ENCODE measurements at regions not wholly inside any gene's neighbourhood (a gene's known extent, or its start where the extent isn't known, plus 50 kb on each side); places are given as distances from the start of the nearest gene placed in this dataset.

- H4K20me1 ChIP-seq (ENCODE audit: insufficient read depth, low read length, poor library complexity, severe bottlenecking) = no peaks in the 10 kb centered on the region
- TF ChIP-seq CTCF (conservative IDR thresholded peaks at IDR 0.05; ENCODE audit: low read length) = no peak
- TF ChIP-seq EZH2phosphoT487 (IDR thresholded peaks at IDR 0.05; ENCODE audit: borderline replicate concordance) = no peak
- no peaks in the 10 kb centered on the region for H3K79me2 ChIP-seq (ENCODE audit: insufficient read depth, low read length)
Observed at GRCh38 chr17:51505450-51505849, 245.1 kb downstream of the UTP18 start.

GRCh38 chr17:51507444-51507843 is 247.1 kb downstream of the UTP18 start:
- H4K20me1 ChIP-seq (ENCODE audit: insufficient read depth, low read length, poor library complexity, severe bottlenecking) = no peaks in the 10 kb centered on the region
- no peaks in the 10 kb centered on the region for H3F3A ChIP-seq (ENCODE audit: low read depth)
- H3K4me1 ChIP-seq (ENCODE audit: insufficient read depth, low read length, poor library complexity, severe bottlenecking) = no peaks in the 10 kb centered on the region
- no peaks in the 10 kb centered on the region for H3K27me3 ChIP-seq (ENCODE audit: insufficient read depth, low read length, poor library complexity, severe bottlenecking)
- no peak overlapping the region for H3K9ac ChIP-seq (ENCODE audit: low read depth, low read length, poor library complexity, severe bottlenecking)
- H3K4me2 ChIP-seq (ENCODE audit: low read depth, low read length, poor library complexity, severe bottlenecking) = no peak overlapping the region
- no peaks in the 10 kb centered on the region for H3K36me3 ChIP-seq (ENCODE audit: insufficient read depth, low read length)
- H3K79me2 ChIP-seq (ENCODE audit: insufficient read depth, low read length) = no peaks in the 10 kb centered on the region
- no peak overlapping the region for H2AFZ ChIP-seq (ENCODE audit: low read length)
- TF ChIP-seq CTCF (conservative IDR thresholded peaks at IDR 0.05; ENCODE audit: low read length) (no peak), EZH2phosphoT487 (IDR thresholded peaks at IDR 0.05; ENCODE audit: borderline replicate concordance) (no peak)
- no peaks in the 10 kb centered on the region for H3K9me2 ChIP-seq (replicated peaks; ENCODE audit: low read depth, low read length)
- H3K9me3 ChIP-seq (ENCODE audit: insufficient read depth, low read depth, low read length) = no peaks in the 10 kb centered on the region
- no peak overlapping the region for H3K4me3 ChIP-seq (ENCODE audit: low read length, poor library complexity, severe bottlenecking)

More at GRCh38 chr17:51505450-51505849, 245.1 kb downstream of the UTP18 start:
- H2AFZ ChIP-seq (ENCODE audit: low read length) = no peak overlapping the region
- no peaks in the 10 kb centered on the region for H3K36me3 ChIP-seq (ENCODE audit: insufficient read depth, low read length)
- no peaks in the 10 kb centered on the region for H3K9me2 ChIP-seq (replicated peaks; ENCODE audit: low read depth, low read length)
- H3K4me2 ChIP-seq (ENCODE audit: low read depth, low read length, poor library complexity, severe bottlenecking) = no peak overlapping the region
- H3K27me3 ChIP-seq (ENCODE audit: insufficient read depth, low read length, poor library complexity, severe bottlenecking) = no peaks in the 10 kb centered on the region
- H3K4me1 ChIP-seq (ENCODE audit: insufficient read depth, low read length, poor library complexity, severe bottlenecking) = no peaks in the 10 kb centered on the region
- H3K9ac ChIP-seq (ENCODE audit: low read depth, low read length, poor library complexity, severe bottlenecking) = no peak overlapping the region
- no peaks in the 10 kb centered on the region for H3K9me3 ChIP-seq (ENCODE audit: insufficient read depth, low read depth, low read length)
- H3K4me3 ChIP-seq (ENCODE audit: low read length, poor library complexity, severe bottlenecking) = no peak overlapping the region
- no peaks in the 10 kb centered on the region for H3F3A ChIP-seq (ENCODE audit: low read depth)

DNA sequence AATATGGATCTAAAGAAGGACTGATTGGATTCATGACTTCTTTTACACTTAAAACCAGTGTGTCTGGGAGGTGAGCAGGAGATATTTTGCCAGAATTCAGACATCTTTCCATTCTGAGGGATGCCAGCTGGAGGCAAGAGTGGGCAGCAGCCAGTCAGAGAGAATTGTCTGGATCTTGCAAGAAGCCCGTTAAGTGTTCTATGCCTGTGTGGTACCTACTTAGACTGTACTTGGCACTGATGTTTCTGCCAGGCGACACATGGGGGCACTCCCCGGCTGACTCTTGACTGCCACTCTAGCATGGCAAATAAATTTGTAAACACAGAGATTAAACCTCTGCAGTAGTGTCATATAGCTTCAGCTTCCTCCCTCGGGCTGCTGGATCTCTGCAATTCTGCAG is 247.7 kb downstream of the UTP18 start:
- H3K4me1 ChIP-seq (ENCODE audit: insufficient read depth, low read length, poor library complexity, severe bottlenecking) = no peaks in the 10 kb centered on the region
- no peak overlapping the region for H2AFZ ChIP-seq (ENCODE audit: low read length)
- no peaks in the 10 kb centered on the region for H3K9me3 ChIP-seq (ENCODE audit: insufficient read depth, low read depth, low read length)
- H3K79me2 ChIP-seq (ENCODE audit: insufficient read depth, low read length) = no peaks in the 10 kb centered on the region
- no peak overlapping the region for H3K9ac ChIP-seq (ENCODE audit: low read depth, low read length, poor library complexity, severe bottlenecking)
- H3F3A ChIP-seq (ENCODE audit: low read depth) = no peaks in the 10 kb centered on the region
- no peaks in the 10 kb centered on the region for H3K9me2 ChIP-seq (replicated peaks; ENCODE audit: low read depth, low read length)
- TF ChIP-seq EZH2phosphoT487 (IDR thresholded peaks at IDR 0.05; ENCODE audit: borderline replicate concordance) = no peak
- TF ChIP-seq CTCF (conservative IDR thresholded peaks at IDR 0.05; ENCODE audit: low read length) = no peak
- H3K4me3 ChIP-seq (ENCODE audit: low read length, poor library complexity, severe bottlenecking) = no peak overlapping the region
- H3K27me3 ChIP-seq (ENCODE audit: insufficient read depth, low read length, poor library complexity, severe bottlenecking) = no peaks in the 10 kb centered on the region
- no peak overlapping the region for H3K4me2 ChIP-seq (ENCODE audit: low read depth, low read length, poor library complexity, severe bottlenecking)
- no peaks in the 10 kb centered on the region for H4K20me1 ChIP-seq (ENCODE audit: insufficient read depth, low read length, poor library complexity, severe bottlenecking)
- no peaks in the 10 kb centered on the region for H3K36me3 ChIP-seq (ENCODE audit: insufficient read depth, low read length)
